ENCODE measurements at regions not wholly inside any gene's neighbourhood (a gene's known extent, or its start where the extent isn't known, plus 50 kb on each side); places are given as distances from the start of the nearest gene placed in this dataset.

DNA sequence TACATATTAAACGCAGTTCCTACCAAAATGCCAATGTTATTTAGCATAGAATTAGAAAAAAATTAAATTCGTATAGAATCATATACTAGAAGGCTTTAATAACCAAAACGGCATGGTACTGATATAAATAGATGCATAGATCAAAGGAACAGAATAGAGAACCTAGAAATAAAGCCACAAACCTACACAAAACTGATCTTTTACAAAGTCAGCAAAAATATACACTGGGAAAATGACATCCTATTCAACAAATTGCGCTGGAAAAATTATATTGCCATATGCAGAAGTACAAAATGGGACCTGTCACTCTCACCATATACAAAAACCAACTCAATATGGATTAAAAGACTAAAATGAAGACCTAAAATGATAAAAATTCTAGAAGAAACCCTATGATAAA, 1882.6 kb downstream of the TP53TG3F start:
- H3K27ac ChIP-seq (ENCODE audit: low read depth, low read length) = no peak overlapping the region
- H3K4me1 ChIP-seq (ENCODE audit: insufficient read depth, low read length) = no peaks in the 10 kb centered on the region
- H3K9ac ChIP-seq (ENCODE audit: low read depth, low read length) = no peak overlapping the region
- H3K36me3 ChIP-seq (ENCODE audit: insufficient read depth, low read length) = no peaks in the 10 kb centered on the region
- H3K27me3 ChIP-seq (ENCODE audit: insufficient read depth, low read length) = no peaks in the 10 kb centered on the region
- 42% methylated on average over 1 of the region's 4 CpGs for WGBS
- peaks cover 97% of the 10 kb centered on the region for H3K9me3 ChIP-seq (ENCODE audit: insufficient read depth, low read depth, low read length)
- no peak overlapping the region for H3K4me3 ChIP-seq (ENCODE audit: low read length)

DNA sequence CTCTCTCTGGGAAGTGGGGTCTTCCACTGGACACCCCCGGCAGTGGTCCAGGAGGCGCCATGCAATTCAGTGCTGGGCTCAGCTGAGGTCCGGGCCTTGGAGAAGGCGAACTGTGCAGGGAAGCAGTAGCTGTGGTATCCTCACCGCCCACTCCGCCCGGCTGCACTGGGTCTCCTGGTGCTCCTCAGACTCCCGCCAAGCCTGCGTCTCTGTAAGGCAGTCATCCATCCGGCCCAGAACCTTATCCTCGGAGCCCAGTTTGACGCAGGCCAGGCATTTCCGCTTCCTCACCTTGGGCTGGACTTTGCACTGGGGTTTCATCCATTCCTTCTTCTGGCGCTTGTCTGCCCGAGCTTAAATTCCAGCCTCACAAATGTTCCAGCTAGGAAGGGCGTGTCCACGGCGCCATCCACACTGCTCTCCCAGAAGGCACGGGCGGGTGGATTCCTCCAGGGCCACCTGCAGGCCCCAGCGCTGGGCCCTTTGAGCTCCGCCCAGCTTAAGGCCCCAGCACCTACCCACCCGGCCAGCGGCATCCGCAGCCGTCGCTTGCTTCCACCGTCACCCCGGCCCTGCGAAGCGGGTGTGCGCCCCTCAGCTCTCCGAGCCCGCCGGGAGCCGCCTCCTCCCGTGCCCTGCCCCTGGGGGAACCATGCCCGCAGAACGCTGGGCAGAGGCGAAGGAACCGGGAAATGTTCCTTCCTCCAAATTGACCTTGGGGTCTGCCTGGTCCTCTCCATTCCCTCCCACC, 1884.8 kb downstream of the TP53TG3F start:
- WGBS = 94% methylated on average over 41 of the region's 41 CpGs
- Histone ChIP-seq H3K27me3 (ENCODE audit: insufficient read depth, low read length) (no peaks in the 10 kb centered on the region), H3K4me1 (ENCODE audit: insufficient read depth, low read length) (no peaks in the 10 kb centered on the region), H3K9me3 (ENCODE audit: insufficient read depth, low read depth, low read length) (peaks cover 97% of the 10 kb centered on the region), H3K36me3 (ENCODE audit: insufficient read depth, low read length) (no peaks in the 10 kb centered on the region), H3K4me3 (ENCODE audit: low read length) (no peak overlapping the region), H3K9ac (ENCODE audit: low read depth, low read length) (no peak overlapping the region), H3K27ac (ENCODE audit: low read depth, low read length) (no peak overlapping the region)

DNA sequence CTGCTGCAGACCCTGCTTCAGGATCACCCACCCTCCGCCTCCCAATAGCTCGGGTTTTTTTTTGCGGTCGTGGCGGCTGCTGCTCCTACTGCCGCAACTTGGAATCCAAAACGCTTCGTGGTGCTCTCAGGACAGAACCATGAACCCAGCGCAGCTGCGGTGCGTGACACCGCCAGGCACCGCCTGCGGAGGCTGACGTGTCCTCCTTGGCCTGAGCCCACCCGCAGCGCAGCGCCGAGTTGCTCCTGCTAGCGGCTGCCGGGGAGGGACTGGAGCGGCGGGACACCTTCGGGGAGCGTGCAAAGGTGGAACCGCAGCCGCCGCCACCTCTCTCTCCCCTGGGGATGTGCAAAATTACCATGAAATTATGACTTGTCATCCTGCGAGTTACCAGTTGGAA, 1893.0 kb downstream of the TP53TG3F start:
- Histone ChIP-seq H3K4me1 (ENCODE audit: insufficient read depth, low read length) (no peaks in the 10 kb centered on the region), H3K27ac (ENCODE audit: low read depth, low read length) (no peak overlapping the region), H3K4me3 (ENCODE audit: low read length) (no peak overlapping the region), H3K9me3 (ENCODE audit: insufficient read depth, low read depth, low read length) (peaks cover 97% of the 10 kb centered on the region), H3K36me3 (ENCODE audit: insufficient read depth, low read length) (no peaks in the 10 kb centered on the region), H3K27me3 (ENCODE audit: insufficient read depth, low read length) (no peaks in the 10 kb centered on the region), H3K9ac (ENCODE audit: low read depth, low read length) (no peak overlapping the region)
- WGBS = 93% methylated on average over 29 of the region's 29 CpGs

DNA sequence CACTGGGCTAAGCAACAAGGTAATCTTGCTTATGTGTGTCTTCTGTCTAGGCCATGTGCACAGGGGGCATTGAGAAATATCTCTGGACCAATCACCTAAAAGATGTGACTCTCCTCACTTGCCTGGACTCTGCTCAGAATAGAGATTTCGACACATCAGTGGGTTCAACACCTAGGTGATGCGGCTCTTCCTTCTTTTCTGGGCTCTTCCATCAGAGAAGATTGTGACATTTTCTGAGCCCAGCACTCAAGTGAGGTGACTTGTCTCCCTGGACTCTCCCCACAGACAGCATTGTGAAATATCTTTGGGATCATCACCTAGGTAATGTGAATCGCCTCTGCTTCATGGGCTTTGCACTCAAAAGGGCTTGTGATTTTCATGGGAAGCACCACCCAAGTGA, 1904.1 kb downstream of the TP53TG3F start:
- Histone ChIP-seq H3K27me3 (ENCODE audit: insufficient read depth, low read length) (no peaks in the 10 kb centered on the region), H3K4me3 (ENCODE audit: low read length) (no peak overlapping the region), H3K27ac (ENCODE audit: low read depth, low read length) (no peak overlapping the region), H3K36me3 (ENCODE audit: insufficient read depth, low read length) (no peaks in the 10 kb centered on the region), H3K9me3 (ENCODE audit: insufficient read depth, low read depth, low read length) (peaks cover 88% of the 10 kb centered on the region), H3K9ac (ENCODE audit: low read depth, low read length) (no peak overlapping the region), H3K4me1 (ENCODE audit: insufficient read depth, low read length) (no peaks in the 10 kb centered on the region)
- 73% methylated on average over 3 of the region's 3 CpGs for WGBS

DNA sequence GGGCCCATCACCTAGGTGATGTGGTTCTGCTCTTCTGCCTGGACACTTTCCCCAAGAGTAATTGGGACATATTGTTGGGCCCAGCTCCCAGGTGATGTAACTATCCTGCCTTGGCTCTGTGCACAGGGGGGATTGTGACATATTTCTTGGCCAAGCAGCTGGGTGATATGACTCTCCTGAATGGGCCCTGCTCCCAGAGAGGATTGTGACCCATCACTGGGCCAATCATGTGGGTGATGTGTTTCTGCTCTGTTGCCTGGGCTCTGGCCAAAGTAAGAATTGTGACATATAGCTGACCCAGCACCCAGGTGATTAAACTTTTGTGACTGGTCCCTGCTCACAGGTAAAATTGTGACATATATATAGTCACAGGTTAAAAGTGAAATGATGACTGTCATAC, 1904.9 kb downstream of the TP53TG3F start:
- H3K27ac ChIP-seq (ENCODE audit: low read depth, low read length) = no peak overlapping the region
- peaks cover 94% of the 10 kb centered on the region for H3K9me3 ChIP-seq (ENCODE audit: insufficient read depth, low read depth, low read length)
- no peak overlapping the region for H3K4me3 ChIP-seq (ENCODE audit: low read length)
- H3K4me1 ChIP-seq (ENCODE audit: insufficient read depth, low read length) = no peaks in the 10 kb centered on the region
- H3K27me3 ChIP-seq (ENCODE audit: insufficient read depth, low read length) = no peaks in the 10 kb centered on the region
- H3K9ac ChIP-seq (ENCODE audit: low read depth, low read length) = no peak overlapping the region
- H3K36me3 ChIP-seq (ENCODE audit: insufficient read depth, low read length) = no peaks in the 10 kb centered on the region

DNA sequence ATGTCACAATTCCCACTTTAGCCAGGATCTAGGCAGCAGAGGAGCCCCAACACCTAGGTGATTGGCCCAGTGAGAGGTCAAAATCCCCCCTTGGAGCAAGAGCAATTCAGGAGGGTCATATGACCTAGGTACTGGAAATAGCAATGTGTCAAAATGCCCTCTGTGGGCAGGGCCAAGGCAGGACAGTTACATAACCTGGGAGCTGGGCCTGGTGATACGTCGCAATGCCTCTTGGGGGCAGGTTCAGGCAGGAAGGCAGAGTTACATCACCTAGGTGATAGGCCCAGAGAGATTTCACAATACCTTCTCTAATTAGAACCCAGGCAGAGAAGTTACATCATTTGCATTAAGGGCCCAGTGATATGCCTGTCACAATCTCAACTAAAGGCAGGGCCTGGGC, 1906.3 kb downstream of the TP53TG3F start:
- 92% methylated on average over 2 of the region's 2 CpGs for WGBS
- Histone ChIP-seq H3K4me1 (ENCODE audit: insufficient read depth, low read length) (no peaks in the 10 kb centered on the region), H3K36me3 (ENCODE audit: insufficient read depth, low read length) (no peaks in the 10 kb centered on the region)

DNA sequence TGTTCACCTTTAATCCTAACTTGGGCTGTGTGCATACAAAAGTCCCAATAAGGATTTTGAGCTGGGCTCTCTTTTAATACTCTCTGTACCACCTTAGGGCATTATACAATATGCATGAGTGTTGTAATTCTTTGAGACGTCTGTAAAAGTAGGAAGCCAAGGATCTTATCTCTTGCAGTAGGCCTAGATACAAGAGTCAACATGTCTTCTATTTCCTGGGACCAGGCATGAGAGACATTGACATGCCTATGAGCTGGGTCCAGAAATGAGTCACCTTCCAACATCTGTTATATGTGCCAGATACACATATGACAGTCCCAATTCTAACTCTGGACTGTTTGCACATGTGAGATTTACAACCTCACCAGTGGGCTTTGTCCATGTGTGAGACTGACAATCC, 1911.2 kb downstream of the TP53TG3F start:
- 95% methylated on average over 1 of the region's 1 CpG for WGBS
- Histone ChIP-seq H3K4me3 (ENCODE audit: low read length) (no peak overlapping the region), H3K9me3 (ENCODE audit: insufficient read depth, low read depth, low read length) (peaks cover 98% of the 10 kb centered on the region), H3K4me1 (ENCODE audit: insufficient read depth, low read length) (no peaks in the 10 kb centered on the region), H3K27ac (ENCODE audit: low read depth, low read length) (no peak overlapping the region), H3K9ac (ENCODE audit: low read depth, low read length) (no peak overlapping the region), H3K36me3 (ENCODE audit: insufficient read depth, low read length) (no peaks in the 10 kb centered on the region), H3K27me3 (ENCODE audit: insufficient read depth, low read length) (no peaks in the 10 kb centered on the region)

More for the DNA sequence above, 1906.3 kb downstream of the TP53TG3F start:
- Histone ChIP-seq H3K9me3 (ENCODE audit: insufficient read depth, low read depth, low read length) (peaks cover 98% of the 10 kb centered on the region), H3K4me3 (ENCODE audit: low read length) (no peak overlapping the region), H3K27me3 (ENCODE audit: insufficient read depth, low read length) (no peaks in the 10 kb centered on the region), H3K9ac (ENCODE audit: low read depth, low read length) (no peak overlapping the region), H3K27ac (ENCODE audit: low read depth, low read length) (no peak overlapping the region)

DNA sequence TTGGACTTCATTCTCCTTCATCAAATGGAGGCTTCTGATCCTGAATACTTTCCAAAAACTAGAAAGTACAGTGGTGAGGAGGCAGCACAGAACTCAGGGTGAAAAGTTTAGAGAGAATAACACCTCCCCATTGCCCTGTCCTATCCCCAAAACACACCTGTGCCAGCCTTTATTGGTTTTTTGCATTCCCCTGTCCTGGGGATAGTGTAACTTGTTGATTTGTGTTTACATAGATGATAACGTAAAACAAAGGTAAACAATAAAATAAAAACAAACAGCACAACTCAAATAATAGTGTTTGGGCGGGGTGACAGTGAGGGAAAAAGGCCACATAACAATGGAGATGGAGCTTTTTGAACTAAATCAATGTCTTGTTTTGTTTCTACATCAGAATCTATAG, 1917.7 kb downstream of the TP53TG3F start:
- Histone ChIP-seq H3K27ac (ENCODE audit: low read depth, low read length) (no peak overlapping the region), H3K27me3 (ENCODE audit: insufficient read depth, low read length) (no peaks in the 10 kb centered on the region), H3K4me3 (ENCODE audit: low read length) (no peak overlapping the region), H3K9ac (ENCODE audit: low read depth, low read length) (no peak overlapping the region), H3K36me3 (ENCODE audit: insufficient read depth, low read length) (no peaks in the 10 kb centered on the region), H3K9me3 (ENCODE audit: insufficient read depth, low read depth, low read length) (peaks cover 100% of the 10 kb centered on the region), H3K4me1 (ENCODE audit: insufficient read depth, low read length) (no peaks in the 10 kb centered on the region)
- 33% methylated on average over 1 of the region's 2 CpGs for WGBS

DNA sequence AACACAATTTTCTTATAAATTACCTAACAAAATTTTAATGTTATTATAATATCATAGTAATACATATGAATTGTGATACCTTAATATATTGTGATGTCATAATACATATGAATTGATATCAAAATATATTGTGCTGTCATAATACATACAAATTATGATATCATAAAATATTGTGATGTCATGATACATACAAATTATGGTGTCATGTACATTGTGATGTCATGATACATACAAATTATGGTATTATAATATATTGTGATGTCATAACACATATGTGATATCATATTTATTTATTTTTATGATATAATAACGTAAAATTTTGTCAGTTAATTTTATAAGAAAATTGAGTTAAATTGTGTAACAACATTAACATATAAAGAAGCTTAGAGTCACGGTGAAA, 1927.2 kb downstream of the TP53TG3F start:
- no CpG with 5 or more reads among the region's 2 CpGs for WGBS
- Histone ChIP-seq H3K4me3 (ENCODE audit: low read length) (no peak overlapping the region), H3K9me3 (ENCODE audit: insufficient read depth, low read depth, low read length) (peaks cover 91% of the 10 kb centered on the region), H3K27me3 (ENCODE audit: insufficient read depth, low read length) (no peaks in the 10 kb centered on the region), H3K9ac (ENCODE audit: low read depth, low read length) (no peak overlapping the region), H3K36me3 (ENCODE audit: insufficient read depth, low read length) (no peaks in the 10 kb centered on the region), H3K4me1 (ENCODE audit: insufficient read depth, low read length) (no peaks in the 10 kb centered on the region), H3K27ac (ENCODE audit: low read depth, low read length) (no peak overlapping the region)

DNA sequence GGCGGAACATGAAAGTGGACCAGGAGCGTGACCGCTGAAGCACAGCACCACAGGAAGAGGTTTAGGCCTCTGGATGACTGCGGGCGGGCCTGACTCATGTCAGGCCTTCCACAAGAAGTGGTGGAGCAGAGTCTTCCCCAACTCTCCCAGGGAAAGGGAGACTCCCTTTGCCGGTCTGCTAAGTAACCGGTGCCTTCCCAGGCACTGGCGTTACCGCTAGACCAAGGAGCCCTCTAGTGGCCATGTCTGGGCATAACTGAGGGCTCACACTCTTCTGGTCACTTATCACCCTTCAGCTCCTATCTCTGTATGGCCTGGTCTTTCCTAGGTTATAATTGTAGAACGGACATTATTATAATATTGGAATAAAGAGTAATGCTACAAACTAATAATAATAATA, 1931.9 kb downstream of the TP53TG3F start:
- H3K9me3 ChIP-seq (ENCODE audit: insufficient read depth, low read depth, low read length) = peaks cover 89% of the 10 kb centered on the region

DNA sequence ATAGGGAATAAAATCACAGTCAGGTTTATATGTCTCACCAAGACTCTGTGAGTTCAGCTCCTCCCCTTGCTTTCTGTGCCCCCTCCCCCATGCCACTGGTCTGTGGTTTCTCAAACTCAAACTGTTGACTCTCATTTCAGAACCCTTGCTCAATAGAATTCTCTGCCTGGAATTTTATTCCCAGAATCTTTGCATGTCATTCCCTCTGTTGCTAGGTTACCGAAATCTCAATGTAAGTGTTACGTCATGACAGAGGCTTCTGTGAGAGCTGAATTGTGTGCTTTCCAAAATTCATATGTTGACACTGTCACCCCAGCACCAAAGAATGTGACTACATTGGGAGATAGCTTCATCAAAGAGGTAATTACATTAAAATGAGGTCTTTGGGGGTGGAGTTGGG, 1938.8 kb downstream of the TP53TG3F start:
- Histone ChIP-seq H3K4me3 (ENCODE audit: low read length) (no peak overlapping the region), H3K36me3 (ENCODE audit: insufficient read depth, low read length) (no peaks in the 10 kb centered on the region), H3K9me3 (ENCODE audit: insufficient read depth, low read depth, low read length) (peaks cover 97% of the 10 kb centered on the region), H3K4me1 (ENCODE audit: insufficient read depth, low read length) (no peaks in the 10 kb centered on the region), H3K27me3 (ENCODE audit: insufficient read depth, low read length) (no peaks in the 10 kb centered on the region), H3K9ac (ENCODE audit: low read depth, low read length) (no peak overlapping the region), H3K27ac (ENCODE audit: low read depth, low read length) (no peak overlapping the region)
- 90% methylated on average over 2 of the region's 2 CpGs for WGBS

More for the DNA sequence above, 1931.9 kb downstream of the TP53TG3F start:
- no peaks in the 10 kb centered on the region for H3K4me1 ChIP-seq (ENCODE audit: insufficient read depth, low read length)
- 65% methylated on average over 9 of the region's 10 CpGs for WGBS
- H3K27me3 ChIP-seq (ENCODE audit: insufficient read depth, low read length) = no peaks in the 10 kb centered on the region
- no peak overlapping the region for H3K27ac ChIP-seq (ENCODE audit: low read depth, low read length)
- no peaks in the 10 kb centered on the region for H3K36me3 ChIP-seq (ENCODE audit: insufficient read depth, low read length)
- H3K4me3 ChIP-seq (ENCODE audit: low read length) = no peak overlapping the region
- no peak overlapping the region for H3K9ac ChIP-seq (ENCODE audit: low read depth, low read length)

DNA sequence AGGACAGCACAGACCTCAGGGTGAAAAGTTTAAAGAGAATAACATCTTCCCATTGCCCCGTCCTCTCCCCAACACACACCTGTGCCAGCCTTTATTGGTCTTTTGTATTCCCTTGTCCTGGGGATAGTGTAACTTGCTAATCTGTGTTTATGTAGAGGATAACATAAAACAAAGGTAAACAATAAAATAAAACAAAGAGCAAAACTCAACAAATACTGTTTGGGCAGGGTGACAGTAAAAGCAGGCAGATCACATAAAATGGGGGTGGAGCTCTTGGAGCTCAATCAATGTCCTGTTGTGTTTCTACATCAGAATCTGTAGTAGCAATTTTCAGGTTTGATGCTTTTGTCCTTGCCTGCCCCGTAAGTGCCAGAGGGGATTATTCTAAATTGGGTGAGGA, 1939.7 kb downstream of the TP53TG3F start:
- H3K4me3 ChIP-seq (ENCODE audit: low read length) = no peak overlapping the region
- no peaks in the 10 kb centered on the region for H3K36me3 ChIP-seq (ENCODE audit: insufficient read depth, low read length)
- H3K4me1 ChIP-seq (ENCODE audit: insufficient read depth, low read length) = no peaks in the 10 kb centered on the region
- H3K27me3 ChIP-seq (ENCODE audit: insufficient read depth, low read length) = no peaks in the 10 kb centered on the region
- H3K9ac ChIP-seq (ENCODE audit: low read depth, low read length) = no peak overlapping the region
- H3K9me3 ChIP-seq (ENCODE audit: insufficient read depth, low read depth, low read length) = peaks cover 97% of the 10 kb centered on the region
- WGBS = 78% methylated on average over 1 of the region's 2 CpGs
- H3K27ac ChIP-seq (ENCODE audit: low read depth, low read length) = no peak overlapping the region
